ENCODE measurements at regions not wholly inside any gene's neighbourhood (a gene's known extent, or its start where the extent isn't known, plus 50 kb on each side); places are given as distances from the start of the nearest gene placed in this dataset.

DNA sequence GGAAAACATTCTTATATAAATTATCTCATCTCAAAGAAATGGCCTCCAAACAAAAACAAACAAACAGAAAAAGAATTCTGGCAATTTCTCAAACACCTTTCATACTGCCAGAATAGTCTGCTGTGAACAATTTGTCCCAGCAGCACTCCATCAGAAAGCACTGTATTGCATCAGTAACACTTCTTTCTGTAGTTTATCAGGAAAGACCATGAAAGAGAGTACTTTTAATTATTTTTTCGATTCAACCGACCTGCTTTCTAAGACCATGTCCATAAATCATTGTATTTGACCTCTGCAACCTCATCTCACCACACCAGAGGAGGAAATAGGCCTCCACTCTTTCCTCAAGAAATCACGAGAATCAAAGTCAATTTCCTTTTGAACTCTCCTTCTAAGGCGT lies 1579.9 kb downstream of the MRPL39 start:
- TF ChIP-seq, protein P1, sequence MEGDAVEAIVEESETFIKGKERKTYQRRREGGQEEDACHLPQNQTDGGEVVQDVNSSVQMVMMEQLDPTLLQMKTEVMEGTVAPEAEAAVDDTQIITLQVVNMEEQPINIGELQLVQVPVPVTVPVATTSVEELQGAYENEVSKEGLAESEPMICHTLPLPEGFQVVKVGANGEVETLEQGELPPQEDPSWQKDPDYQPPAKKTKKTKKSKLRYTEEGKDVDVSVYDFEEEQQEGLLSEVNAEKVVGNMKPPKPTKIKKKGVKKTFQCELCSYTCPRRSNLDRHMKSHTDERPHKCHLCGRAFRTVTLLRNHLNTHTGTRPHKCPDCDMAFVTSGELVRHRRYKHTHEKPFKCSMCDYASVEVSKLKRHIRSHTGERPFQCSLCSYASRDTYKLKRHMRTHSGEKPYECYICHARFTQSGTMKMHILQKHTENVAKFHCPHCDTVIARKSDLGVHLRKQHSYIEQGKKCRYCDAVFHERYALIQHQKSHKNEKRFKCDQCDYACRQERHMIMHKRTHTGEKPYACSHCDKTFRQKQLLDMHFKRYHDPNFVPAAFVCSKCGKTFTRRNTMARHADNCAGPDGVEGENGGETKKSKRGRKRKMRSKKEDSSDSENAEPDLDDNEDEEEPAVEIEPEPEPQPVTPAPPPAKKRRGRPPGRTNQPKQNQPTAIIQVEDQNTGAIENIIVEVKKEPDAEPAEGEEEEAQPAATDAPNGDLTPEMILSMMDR (conservative IDR thresholded peaks at IDR 0.05; ENCODE audit: low read depth in 2 of 2): no peak
- TF ChIP-seq CREB1 (CRISPR knock-in tag; IDR thresholded peaks at IDR 0.05; ENCODE audit: low read depth) (no peak), EZH2 (IDR thresholded peaks at IDR 0.05; ENCODE audit: low read depth, unreplicated experiment) (no peak), EZH2phosphoT487 (IDR thresholded peaks at IDR 0.05; ENCODE audit: unreplicated experiment) (no peak), JUNB (IDR thresholded peaks at IDR 0.05; ENCODE audit: unreplicated experiment) (no peak), POLR2AphosphoS5 (IDR thresholded peaks at IDR 0.05; ENCODE audit: low read depth) (no peak)
- TF ChIP-seq, protein P2, sequence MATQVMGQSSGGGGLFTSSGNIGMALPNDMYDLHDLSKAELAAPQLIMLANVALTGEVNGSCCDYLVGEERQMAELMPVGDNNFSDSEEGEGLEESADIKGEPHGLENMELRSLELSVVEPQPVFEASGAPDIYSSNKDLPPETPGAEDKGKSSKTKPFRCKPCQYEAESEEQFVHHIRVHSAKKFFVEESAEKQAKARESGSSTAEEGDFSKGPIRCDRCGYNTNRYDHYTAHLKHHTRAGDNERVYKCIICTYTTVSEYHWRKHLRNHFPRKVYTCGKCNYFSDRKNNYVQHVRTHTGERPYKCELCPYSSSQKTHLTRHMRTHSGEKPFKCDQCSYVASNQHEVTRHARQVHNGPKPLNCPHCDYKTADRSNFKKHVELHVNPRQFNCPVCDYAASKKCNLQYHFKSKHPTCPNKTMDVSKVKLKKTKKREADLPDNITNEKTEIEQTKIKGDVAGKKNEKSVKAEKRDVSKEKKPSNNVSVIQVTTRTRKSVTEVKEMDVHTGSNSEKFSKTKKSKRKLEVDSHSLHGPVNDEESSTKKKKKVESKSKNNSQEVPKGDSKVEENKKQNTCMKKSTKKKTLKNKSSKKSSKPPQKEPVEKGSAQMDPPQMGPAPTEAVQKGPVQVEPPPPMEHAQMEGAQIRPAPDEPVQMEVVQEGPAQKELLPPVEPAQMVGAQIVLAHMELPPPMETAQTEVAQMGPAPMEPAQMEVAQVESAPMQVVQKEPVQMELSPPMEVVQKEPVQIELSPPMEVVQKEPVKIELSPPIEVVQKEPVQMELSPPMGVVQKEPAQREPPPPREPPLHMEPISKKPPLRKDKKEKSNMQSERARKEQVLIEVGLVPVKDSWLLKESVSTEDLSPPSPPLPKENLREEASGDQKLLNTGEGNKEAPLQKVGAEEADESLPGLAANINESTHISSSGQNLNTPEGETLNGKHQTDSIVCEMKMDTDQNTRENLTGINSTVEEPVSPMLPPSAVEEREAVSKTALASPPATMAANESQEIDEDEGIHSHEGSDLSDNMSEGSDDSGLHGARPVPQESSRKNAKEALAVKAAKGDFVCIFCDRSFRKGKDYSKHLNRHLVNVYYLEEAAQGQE (IDR thresholded peaks at IDR 0.05; ENCODE audit: unreplicated experiment): no peak

All from GM23338 (cell line).